ENCODE measurements at regions not wholly inside any gene's neighbourhood (a gene's known extent, or its start where the extent isn't known, plus 50 kb on each side); places are given as distances from the start of the nearest gene placed in this dataset.
"Not testable (repeated sequence)": the region's sequence is repeated elsewhere in the genome, so short reads cannot be mapped to it uniquely, and the experiment has no call there.

GRCh38 chr4:36609661-36610060 is 328.2 kb downstream of the DTHD1 start:
- no peak overlapping the region for H3K23ac ChIP-seq (ENCODE audit: low read depth, low read length, poor library complexity)
- H3K79me1 ChIP-seq (ENCODE audit: low read depth, low read length), result no peaks in the 10 kb centered on the region
- no peak overlapping the region for H3K9ac ChIP-seq (ENCODE audit: low read depth, low read length, poor library complexity)
- H2BK12ac ChIP-seq (ENCODE audit: low read length), result no peak overlapping the region
- H3K14ac ChIP-seq (ENCODE audit: low read length), result no peak overlapping the region
- H2BK15ac ChIP-seq (ENCODE audit: low read length), result no peak overlapping the region
- WGBS, 2 donors (ENCODE audit: extremely low coverage in 2 of 2, insufficient read length in 2 of 2, insufficient replicate concordance in 1 of 2), result no CpG with 5 or more reads among the region's 1 CpG
- H3K4me1 ChIP-seq (ENCODE audit: control insufficient read depth in 2 of 2, insufficient read depth in 1 of 2, low read depth in 1 of 2, low read length in 2 of 2), result no peaks in the 10 kb centered on the region
- DNase-seq (ENCODE audit: low spot score), result no peak
- H3K36me3 ChIP-seq (replicated peaks in 1 of 2; ENCODE audit: control insufficient read depth in 2 of 2, insufficient read depth in 2 of 2, low read length in 2 of 2), result no peaks in the 10 kb centered on the region
- H4K8ac ChIP-seq (ENCODE audit: low read depth, low read length), result no peak overlapping the region
- no peaks in the 10 kb centered on the region for H3K27me3 ChIP-seq (ENCODE audit: control insufficient read depth in 3 of 3, insufficient read depth in 3 of 3, low read depth in 1 of 3, low read length in 3 of 3)
- no peak overlapping the region for H3K18ac ChIP-seq (ENCODE audit: low read length)
- no peaks in the 10 kb centered on the region for H3K9me3 ChIP-seq (replicated peaks in 1 of 2; ENCODE audit: control insufficient read depth in 2 of 2, insufficient read depth in 1 of 2, low read depth in 1 of 2, low read length in 2 of 2)
- no peak overlapping the region for H3K4ac ChIP-seq (ENCODE audit: low read length)
- H3K4me2 ChIP-seq (ENCODE audit: insufficient read depth, low read length, poor library complexity, severe bottlenecking), result no peak overlapping the region
- H2BK120ac ChIP-seq (ENCODE audit: low read depth, low read length), result no peak overlapping the region
- no peak overlapping the region for H3K4me3 ChIP-seq (ENCODE audit: low read length in 2 of 2)
- no peak overlapping the region for H2BK5ac ChIP-seq (ENCODE audit: low read length)
- H2AFZ ChIP-seq (ENCODE audit: low read length), result no peak overlapping the region
- H2AK5ac ChIP-seq (ENCODE audit: low read depth, low read length), result no peak overlapping the region
- no peak overlapping the region for H4K91ac ChIP-seq (ENCODE audit: low read depth, low read length, poor library complexity)
- no peak overlapping the region for H3K27ac ChIP-seq (replicated peaks; ENCODE audit: low read length)

- H2BK15ac ChIP-seq (ENCODE audit: low read length), result no peak overlapping the region
- no peak overlapping the region for H4K91ac ChIP-seq (ENCODE audit: low read depth, low read length, poor library complexity)
- H3K23ac ChIP-seq (ENCODE audit: low read depth, low read length, poor library complexity), result no peak overlapping the region
- no peak overlapping the region for H3K18ac ChIP-seq (ENCODE audit: low read length)
- H3K79me1 ChIP-seq (ENCODE audit: low read depth, low read length), result no peaks in the 10 kb centered on the region
- DNase-seq (ENCODE audit: low spot score), result no peak
- H2AK5ac ChIP-seq (ENCODE audit: low read depth, low read length), result no peak overlapping the region
- H3K9ac ChIP-seq (ENCODE audit: low read depth, low read length, poor library complexity), result no peak overlapping the region
- H3K4me2 ChIP-seq (ENCODE audit: insufficient read depth, low read length, poor library complexity, severe bottlenecking), result no peak overlapping the region
- no peaks in the 10 kb centered on the region for H3K27me3 ChIP-seq (ENCODE audit: control insufficient read depth in 3 of 3, insufficient read depth in 3 of 3, low read depth in 1 of 3, low read length in 3 of 3)
- no peak overlapping the region for H2AFZ ChIP-seq (ENCODE audit: low read length)
- H2BK5ac ChIP-seq (ENCODE audit: low read length), result no peak overlapping the region
- no peaks in the 10 kb centered on the region for H3K9me3 ChIP-seq (replicated peaks in 1 of 2; ENCODE audit: control insufficient read depth in 2 of 2, insufficient read depth in 1 of 2, low read depth in 1 of 2, low read length in 2 of 2)
- H4K8ac ChIP-seq (ENCODE audit: low read depth, low read length), result no peak overlapping the region
- H3K4me1 ChIP-seq (ENCODE audit: control insufficient read depth in 2 of 2, insufficient read depth in 1 of 2, low read depth in 1 of 2, low read length in 2 of 2), result no peaks in the 10 kb centered on the region
- H2BK12ac ChIP-seq (ENCODE audit: low read length), result no peak overlapping the region
- H3K27ac ChIP-seq (replicated peaks; ENCODE audit: low read length), result no peak overlapping the region
- no peak overlapping the region for H3K14ac ChIP-seq (ENCODE audit: low read length)
- H3K4me3 ChIP-seq (ENCODE audit: low read length in 2 of 2), result no peak overlapping the region
- H3K36me3 ChIP-seq (replicated peaks in 1 of 2; ENCODE audit: control insufficient read depth in 2 of 2, insufficient read depth in 2 of 2, low read length in 2 of 2), result no peaks in the 10 kb centered on the region
- no CpG with 5 or more reads among the region's 2 CpGs for WGBS, 2 donors (ENCODE audit: extremely low coverage in 2 of 2, insufficient read length in 2 of 2, insufficient replicate concordance in 1 of 2)
- H2BK120ac ChIP-seq (ENCODE audit: low read depth, low read length), result no peak overlapping the region
- no peak overlapping the region for H3K4ac ChIP-seq (ENCODE audit: low read length)
Measured at GRCh38 chr4:36610628-36611027, 329.2 kb downstream of the DTHD1 start.

GRCh38 chr4:36613142-36613541 is 331.7 kb downstream of the DTHD1 start:
- H4K8ac ChIP-seq (ENCODE audit: low read depth, low read length); H3K4me1 ChIP-seq (ENCODE audit: control insufficient read depth in 2 of 2, insufficient read depth in 1 of 2, low read depth in 1 of 2, low read length in 2 of 2); H3K4me3 ChIP-seq (ENCODE audit: low read length in 2 of 2); H3K9ac ChIP-seq (ENCODE audit: low read depth, low read length, poor library complexity); H3K14ac ChIP-seq (ENCODE audit: low read length); DNase-seq (ENCODE audit: low spot score); H2BK5ac ChIP-seq (ENCODE audit: low read length); H3K23ac ChIP-seq (ENCODE audit: low read depth, low read length, poor library complexity); H3K79me1 ChIP-seq (ENCODE audit: low read depth, low read length); H3K27me3 ChIP-seq (ENCODE audit: control insufficient read depth in 3 of 3, insufficient read depth in 3 of 3, low read depth in 1 of 3, low read length in 3 of 3); H2AFZ ChIP-seq (ENCODE audit: low read length); H3K4me2 ChIP-seq (ENCODE audit: insufficient read depth, low read length, poor library complexity, severe bottlenecking); H3K27ac ChIP-seq (replicated peaks; ENCODE audit: low read length); H2BK15ac ChIP-seq (ENCODE audit: low read length); H3K9me3 ChIP-seq (replicated peaks in 1 of 2; ENCODE audit: control insufficient read depth in 2 of 2, insufficient read depth in 1 of 2, low read depth in 1 of 2, low read length in 2 of 2); H3K36me3 ChIP-seq (replicated peaks in 1 of 2; ENCODE audit: control insufficient read depth in 2 of 2, insufficient read depth in 2 of 2, low read length in 2 of 2); H2AK5ac ChIP-seq (ENCODE audit: low read depth, low read length); H2BK12ac ChIP-seq (ENCODE audit: low read length); H2BK120ac ChIP-seq (ENCODE audit: low read depth, low read length); H4K91ac ChIP-seq (ENCODE audit: low read depth, low read length, poor library complexity); H3K4ac ChIP-seq (ENCODE audit: low read length); H3K18ac ChIP-seq (ENCODE audit: low read length): not testable (repeated sequence)
- WGBS, 2 donors (ENCODE audit: extremely low coverage in 2 of 2, insufficient read length in 2 of 2, insufficient replicate concordance in 1 of 2), result no CpG with 5 or more reads among the region's 2 CpGs

- H3K4ac ChIP-seq (ENCODE audit: low read length), result no peak overlapping the region
- no peak overlapping the region for H2AFZ ChIP-seq (ENCODE audit: low read length)
- WGBS, 2 donors (ENCODE audit: extremely low coverage in 2 of 2, insufficient read length in 2 of 2, insufficient replicate concordance in 1 of 2), result no CpG with 5 or more reads among the region's 3 CpGs
- H2AK5ac ChIP-seq (ENCODE audit: low read depth, low read length), result no peak overlapping the region
- no peaks in the 10 kb centered on the region for H3K4me1 ChIP-seq (ENCODE audit: control insufficient read depth in 2 of 2, insufficient read depth in 1 of 2, low read depth in 1 of 2, low read length in 2 of 2)
- H2BK120ac ChIP-seq (ENCODE audit: low read depth, low read length), result no peak overlapping the region
- no peak overlapping the region for H4K8ac ChIP-seq (ENCODE audit: low read depth, low read length)
- H3K27me3 ChIP-seq (ENCODE audit: control insufficient read depth in 3 of 3, insufficient read depth in 3 of 3, low read depth in 1 of 3, low read length in 3 of 3), result no peaks in the 10 kb centered on the region
- no peak for DNase-seq (ENCODE audit: low spot score)
- H3K36me3 ChIP-seq (replicated peaks in 1 of 2; ENCODE audit: control insufficient read depth in 2 of 2, insufficient read depth in 2 of 2, low read length in 2 of 2), result no peaks in the 10 kb centered on the region
- no peaks in the 10 kb centered on the region for H3K9me3 ChIP-seq (replicated peaks in 1 of 2; ENCODE audit: control insufficient read depth in 2 of 2, insufficient read depth in 1 of 2, low read depth in 1 of 2, low read length in 2 of 2)
- no peak overlapping the region for H3K4me2 ChIP-seq (ENCODE audit: insufficient read depth, low read length, poor library complexity, severe bottlenecking)
- H2BK15ac ChIP-seq (ENCODE audit: low read length), result no peak overlapping the region
- no peak overlapping the region for H3K4me3 ChIP-seq (ENCODE audit: low read length in 2 of 2)
- H2BK12ac ChIP-seq (ENCODE audit: low read length), result no peak overlapping the region
- H3K23ac ChIP-seq (ENCODE audit: low read depth, low read length, poor library complexity), result no peak overlapping the region
- no peak overlapping the region for H3K14ac ChIP-seq (ENCODE audit: low read length)
- H3K9ac ChIP-seq (ENCODE audit: low read depth, low read length, poor library complexity), result no peak overlapping the region
- no peak overlapping the region for H4K91ac ChIP-seq (ENCODE audit: low read depth, low read length, poor library complexity)
- H3K18ac ChIP-seq (ENCODE audit: low read length), result no peak overlapping the region
- no peak overlapping the region for H2BK5ac ChIP-seq (ENCODE audit: low read length)
- no peak overlapping the region for H3K27ac ChIP-seq (replicated peaks; ENCODE audit: low read length)
- no peaks in the 10 kb centered on the region for H3K79me1 ChIP-seq (ENCODE audit: low read depth, low read length)
Measured at GRCh38 chr4:36614011-36614410, 332.6 kb downstream of the DTHD1 start.
